Activated B cell treated with CpG ODN at 0.5 μM for 24 hours (primary cell): ENCODE measurements at regions not wholly inside any gene's neighbourhood (a gene's known extent, or its start where the extent isn't known, plus 50 kb on each side); places are given as distances from the start of the nearest gene placed in this dataset.

Source experiments
- ATAC-seq: fragments of 200-7000 bp; cut with Tn5 transposase; one replicate; pipeline ENCODE4 v1.10.0; 2021; ENCODE audit warnings: low read depth, mild to moderate bottlenecking, moderate library complexity
- CTCF ChIA-PET: fragments of 350-600 bp; sonication (Branson Sonifier 250); formaldehyde crosslinking; loops from one replicate; lab custom pipeline; 2021; ENCODE audit warnings: antibody characterized with exemption; lab: Charles Lee
- POLR2A ChIA-PET: fragments of 350-600 bp; sonication (Branson Sonifier 250); formaldehyde crosslinking; loops from one replicate; lab custom pipeline; 2021; ENCODE audit warnings: antibody characterized with exemption; lab: Charles Lee
- DNase-seq: peaks from one replicate; pipeline ENCODE4 v3.0.0; 2022
- H3K27ac Mint-ChIP-seq: one replicate; pipeline ENCODE4 v1.8.0; 2020; ENCODE audit warnings: mixed read lengths
- H3K27me3 Mint-ChIP-seq: one replicate; pipeline ENCODE4 v1.8.0; 2021; ENCODE audit warnings: mixed read lengths
- H3K36me3 Mint-ChIP-seq: one replicate; pipeline ENCODE4 v1.8.0; 2021; ENCODE audit warnings: low read depth, mixed read lengths
- H3K4me1 Mint-ChIP-seq: one replicate; pipeline ENCODE4 v1.8.0; 2021; ENCODE audit warnings: mixed read lengths
- H3K4me3 Mint-ChIP-seq: one replicate; pipeline ENCODE4 v1.8.0; 2020; ENCODE audit warnings: mild to moderate bottlenecking, mixed read lengths
- H3K9me3 Mint-ChIP-seq: one replicate; pipeline ENCODE4 v1.8.0; 2020; ENCODE audit warnings: mixed read lengths
- intact Hi-C: fragments of 100-400 bp; cut with micrococcal nuclease; formaldehyde crosslinking; loops from one replicate; pipeline ENCODE4 v1.15.1; 2024
- TF ChIP-seq, protein P1 (sequence below): fragments of 200-600 bp; IDR thresholded peaks from one replicate; pipeline ENCODE4 v1.8.0; 2022; ENCODE audit warnings: antibody characterized with exemption, mild to moderate bottlenecking

DNA sequence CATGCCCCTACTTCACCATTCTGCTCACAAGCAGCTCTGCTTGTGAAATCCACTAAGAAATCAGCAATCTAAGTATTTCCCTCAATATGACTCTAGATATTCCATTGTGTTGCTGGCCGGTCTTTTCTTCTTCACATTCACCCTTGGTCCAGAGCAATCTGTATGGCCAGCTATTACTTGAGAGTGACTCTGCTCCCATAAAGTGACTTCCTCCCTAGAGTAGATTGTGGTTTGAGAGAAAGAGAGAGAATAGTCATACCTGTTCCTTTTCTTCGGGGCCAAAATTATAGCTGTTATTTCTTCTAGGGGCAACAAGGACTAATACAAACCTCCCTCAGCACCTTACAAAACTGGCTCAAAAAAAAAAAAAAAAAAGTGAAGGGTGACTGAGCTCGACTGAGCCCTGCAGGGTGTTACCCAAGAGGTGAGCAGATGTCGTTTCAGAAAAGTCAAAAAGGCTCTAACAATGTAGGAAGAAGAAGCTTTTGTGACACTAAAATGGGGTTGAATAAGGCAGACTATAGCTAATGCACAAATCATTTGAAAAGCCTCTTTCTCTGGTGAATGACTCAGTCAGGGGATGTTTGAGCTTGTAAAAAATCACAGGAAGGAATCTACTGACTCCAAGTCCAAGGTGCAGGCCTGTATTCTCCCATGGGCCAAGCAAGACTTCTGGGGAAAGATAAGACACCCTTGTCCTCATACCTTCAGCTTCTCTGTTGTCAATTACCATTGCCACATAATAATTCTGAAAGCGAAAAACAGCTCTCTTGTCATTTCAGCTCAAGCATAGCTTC lies 161.0 kb upstream of the SLC24A5 start:
- H3K9me3 Mint-ChIP-seq = no peaks in the 10 kb centered on the region
- DNase-seq = no peak
- ChIA-PET CTCF (no interaction called here), POLR2A (no interaction called here)
- no peaks in the 10 kb centered on the region for H3K36me3 Mint-ChIP-seq
- ATAC-seq = no peak
- intact Hi-C loops = loop anchor here (5.0 kb wide), 1 partner anchor 148 kb away; no protein-coding TSS in a partner anchor
- peaks cover 14% of the 10 kb centered on the region for H3K27me3 Mint-ChIP-seq
- TF ChIP-seq, protein P1, sequence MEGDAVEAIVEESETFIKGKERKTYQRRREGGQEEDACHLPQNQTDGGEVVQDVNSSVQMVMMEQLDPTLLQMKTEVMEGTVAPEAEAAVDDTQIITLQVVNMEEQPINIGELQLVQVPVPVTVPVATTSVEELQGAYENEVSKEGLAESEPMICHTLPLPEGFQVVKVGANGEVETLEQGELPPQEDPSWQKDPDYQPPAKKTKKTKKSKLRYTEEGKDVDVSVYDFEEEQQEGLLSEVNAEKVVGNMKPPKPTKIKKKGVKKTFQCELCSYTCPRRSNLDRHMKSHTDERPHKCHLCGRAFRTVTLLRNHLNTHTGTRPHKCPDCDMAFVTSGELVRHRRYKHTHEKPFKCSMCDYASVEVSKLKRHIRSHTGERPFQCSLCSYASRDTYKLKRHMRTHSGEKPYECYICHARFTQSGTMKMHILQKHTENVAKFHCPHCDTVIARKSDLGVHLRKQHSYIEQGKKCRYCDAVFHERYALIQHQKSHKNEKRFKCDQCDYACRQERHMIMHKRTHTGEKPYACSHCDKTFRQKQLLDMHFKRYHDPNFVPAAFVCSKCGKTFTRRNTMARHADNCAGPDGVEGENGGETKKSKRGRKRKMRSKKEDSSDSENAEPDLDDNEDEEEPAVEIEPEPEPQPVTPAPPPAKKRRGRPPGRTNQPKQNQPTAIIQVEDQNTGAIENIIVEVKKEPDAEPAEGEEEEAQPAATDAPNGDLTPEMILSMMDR = no peak
- H3K27ac Mint-ChIP-seq = no peak overlapping the region
- peaks cover 10% of the 10 kb centered on the region for H3K4me1 Mint-ChIP-seq
- H3K4me3 Mint-ChIP-seq = no peak overlapping the region

DNA sequence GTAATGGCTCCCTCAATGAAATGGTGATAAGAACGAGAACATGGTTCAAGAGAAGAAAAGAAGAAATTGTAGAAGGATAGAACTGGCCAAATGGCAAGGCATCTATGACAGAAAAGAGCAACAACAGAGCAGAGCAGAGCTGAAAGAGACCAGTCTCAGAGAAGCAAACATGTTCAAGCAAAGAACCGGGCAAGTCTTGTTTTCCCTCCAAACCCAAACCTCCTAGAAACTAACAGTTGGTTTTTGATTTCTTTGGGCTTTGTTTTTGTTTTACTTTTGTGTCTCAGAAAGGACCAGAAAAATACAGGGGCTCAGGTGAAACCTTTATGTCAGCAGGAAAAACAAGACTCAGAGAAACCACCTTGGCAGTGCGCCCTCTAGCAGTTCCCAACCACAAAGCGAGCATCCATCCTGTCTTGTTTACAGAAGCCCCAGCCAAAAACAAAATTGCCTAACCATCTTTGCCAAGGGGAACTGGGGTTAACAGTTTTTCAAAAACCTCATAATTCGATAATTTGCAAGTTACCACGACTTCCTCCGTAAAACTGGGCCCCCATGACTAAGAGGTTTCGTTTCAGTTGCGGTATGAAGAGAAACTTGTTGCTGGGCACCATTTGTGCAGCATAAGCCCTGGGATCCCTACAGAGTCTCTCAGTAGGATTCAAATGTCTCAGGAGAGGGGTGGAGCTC lies 159.2 kb upstream of the SLC24A5 start:
- H3K27me3 Mint-ChIP-seq = peaks cover 11% of the 10 kb centered on the region
- ChIA-PET POLR2A (no interaction called here), CTCF (interaction anchor here (0.7 kb wide), 1 partner anchor 422 kb away, joined by 3 read pairs; no protein-coding TSS in a partner anchor)
- H3K9me3 Mint-ChIP-seq = no peaks in the 10 kb centered on the region
- no peak overlapping the region for H3K27ac Mint-ChIP-seq
- no peaks in the 10 kb centered on the region for H3K36me3 Mint-ChIP-seq
- H3K4me1 Mint-ChIP-seq = peaks cover 10% of the 10 kb centered on the region
- TF ChIP-seq, protein P1 = no peak
- H3K4me3 Mint-ChIP-seq = no peak overlapping the region
- DNase-seq (no peak), ATAC-seq (peak; percentile 40)
- intact Hi-C loops = loop anchor here (5.0 kb wide), 1 partner anchor 149 kb away; no protein-coding TSS in a partner anchor

DNA sequence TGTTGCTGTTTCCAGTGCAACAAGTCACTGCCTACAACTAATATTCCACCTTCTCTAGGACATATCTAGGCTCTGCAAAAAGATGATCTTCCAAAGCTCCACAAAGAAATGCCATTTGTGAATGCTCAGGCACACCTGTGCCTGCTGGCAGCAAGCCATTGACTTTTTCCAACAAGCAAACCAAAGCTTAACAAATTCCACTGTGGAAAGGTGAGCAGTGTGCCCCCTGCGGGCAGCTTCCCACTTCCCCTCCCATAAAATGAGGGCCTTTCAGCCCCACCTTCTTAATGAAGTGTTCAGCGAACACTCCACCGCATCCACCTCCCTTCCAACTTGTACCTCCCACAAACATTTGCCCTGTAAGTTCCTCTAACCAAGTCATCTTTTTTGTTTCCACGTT lies 157.5 kb upstream of the SLC24A5 start:
- ATAC-seq (no peak), DNase-seq (no peak)
- peaks cover 10% of the 10 kb centered on the region for H3K4me1 Mint-ChIP-seq
- peaks cover 13% of the 10 kb centered on the region for H3K27me3 Mint-ChIP-seq
- H3K4me3 Mint-ChIP-seq = no peak overlapping the region
- no peaks in the 10 kb centered on the region for H3K36me3 Mint-ChIP-seq
- ChIA-PET POLR2A (no interaction called here), CTCF (no interaction called here)
- TF ChIP-seq, protein P1 = no peak
- no peaks in the 10 kb centered on the region for H3K9me3 Mint-ChIP-seq
- intact Hi-C loops = loop anchor here (5.0 kb wide), 1 partner anchor 151 kb away; no protein-coding TSS in a partner anchor
- H3K27ac Mint-ChIP-seq = no peak overlapping the region

DNA sequence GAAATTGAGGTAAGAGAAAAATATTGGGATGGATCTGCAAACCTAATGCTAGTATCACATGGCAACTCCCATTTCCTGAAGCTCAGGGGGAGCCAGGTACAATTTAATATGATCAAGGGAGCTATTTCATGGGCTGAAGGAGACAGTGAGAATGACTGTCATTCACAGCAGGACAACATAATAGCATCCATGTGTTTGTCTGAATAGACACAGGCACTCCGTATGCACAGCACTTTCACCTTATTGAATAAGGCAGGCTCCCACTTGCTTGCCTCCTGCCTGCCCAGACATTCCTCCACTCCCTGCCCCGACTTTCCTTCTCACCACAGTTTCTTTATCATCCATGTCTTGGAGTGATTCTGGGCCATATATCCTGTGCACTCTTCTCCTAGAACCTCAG lies 156.6 kb upstream of the SLC24A5 start:
- Mint-ChIP-seq H3K27ac (no peak overlapping the region), H3K36me3 (no peaks in the 10 kb centered on the region), H3K4me1 (peaks cover 10% of the 10 kb centered on the region), H3K9me3 (no peaks in the 10 kb centered on the region), H3K4me3 (no peak overlapping the region), H3K27me3 (peaks cover 10% of the 10 kb centered on the region)
- DNase-seq (no peak), ATAC-seq (no peak)
- intact Hi-C loops = loop anchor here (5.0 kb wide), 1 partner anchor 152 kb away; no protein-coding TSS in a partner anchor
- ChIA-PET POLR2A (no interaction called here), CTCF (no interaction called here)
- TF ChIP-seq, protein P1 = no peak

DNA sequence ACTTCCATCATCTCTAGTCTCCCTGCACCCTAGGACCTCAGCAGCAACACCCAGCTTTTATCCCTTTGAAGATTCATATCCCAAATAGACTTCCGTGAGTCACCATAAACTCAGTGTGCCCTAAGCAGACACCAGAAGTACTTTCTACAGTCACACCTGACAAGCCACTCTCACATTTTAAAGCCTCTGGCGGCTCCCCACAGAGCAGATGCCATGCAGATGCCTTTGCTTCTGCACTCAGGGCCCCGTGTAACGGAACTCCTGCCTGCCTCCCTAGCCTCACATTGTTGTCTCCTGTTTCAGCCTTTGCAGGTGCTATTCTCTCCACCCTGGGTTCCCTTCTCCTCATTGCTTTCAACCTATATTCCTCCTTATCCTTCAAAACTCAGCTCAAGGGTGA lies 155.5 kb upstream of the SLC24A5 start:
- Mint-ChIP-seq H3K36me3 (no peaks in the 10 kb centered on the region), H3K4me3 (no peak overlapping the region), H3K27ac (no peak overlapping the region), H3K9me3 (no peaks in the 10 kb centered on the region), H3K4me1 (peaks cover 10% of the 10 kb centered on the region), H3K27me3 (peaks cover 6% of the 10 kb centered on the region)
- no peak for ATAC-seq
- intact Hi-C loops = no loop called here
- ChIA-PET CTCF (no interaction called here), POLR2A (no interaction called here)
- TF ChIP-seq, protein P1 = no peak
- no peak for DNase-seq
